SK-N-SH (cell line): ENCODE measurements at regions not wholly inside any gene's neighbourhood (a gene's known extent, or its start where the extent isn't known, plus 50 kb on each side); places are given as distances from the start of the nearest gene placed in this dataset.

Experiments used
- CTCF ChIA-PET: fragments of 300-600, 350-600 bp; formaldehyde crosslinking; extraction: SDS; loops from one replicate; lab custom pipeline; 2021; lab: Yijun Ruan, JAX
- POLR2A ChIA-PET: fragments of 350-600 bp; sonication (Branson Sonifier 250); formaldehyde crosslinking; extraction: SDS; loops from one replicate; lab custom pipeline; 2020; ENCODE audit warnings: antibody characterized with exemption, inconsistent platforms; lab: Yijun Ruan, JAX
- DNase-seq: peaks from one replicate; pipeline ENCODE4 v3.0.0; 2012
- H2AFZ ChIP-seq: fragments of 200-600 bp; sonication (generic); 2 replicates; pipeline ENCODE4 v1.8.1; 2016; ENCODE audit warnings: antibody characterized with exemption, mild to moderate bottlenecking, low read depth
- H3F3A ChIP-seq: fragments of 200-600 bp; sonication (generic); replicated peaks from 2 replicates; pipeline ENCODE3; 2016; ENCODE audit warnings: antibody characterized with exemption, mild to moderate bottlenecking; ENCODE audit not compliant: insufficient read depth
- H3K27ac ChIP-seq, 2 experiments: fragments of 200-500 bp in 1 of 2; fragments of 200-600 bp in 1 of 2; sonication (Bioruptor generic) in 1 of 2; sonication (generic), shearing (Covaris generic) in 1 of 2; 2 replicates each; pipeline versions ENCODE4 v1.5.1 to v1.6.1; 2014 to 2016; ENCODE audit warnings: low read depth in 2 of 2, inconsistent platforms in 1 of 2, low read length in 1 of 2, mild to moderate bottlenecking in 1 of 2, mixed read lengths in 1 of 2
- H3K27me3 ChIP-seq: fragments of 200-600 bp; sonication (generic), shearing (Covaris generic); 2 replicates; pipeline ENCODE4 v1.6.1; 2016; ENCODE audit warnings: mixed run types; ENCODE audit not compliant: insufficient read depth
- H3K36me3 ChIP-seq, 2 experiments: fragments of 200-500 bp in 1 of 2; fragments of 200-600 bp in 1 of 2; sonication (Bioruptor generic) in 1 of 2; sonication (generic) in 1 of 2; replicated peaks in 1 of 2; 2 replicates each; pipeline versions ENCODE3 to v1.5.1; 2014 to 2016; ENCODE audit warnings: low read length in 1 of 2, mild to moderate bottlenecking in 1 of 2; ENCODE audit not compliant: insufficient read depth in 2 of 2, control insufficient read depth in 1 of 2
- H3K4me1 ChIP-seq, 2 experiments: fragments of 200-500 bp in 1 of 2; fragments of 200-600 bp in 1 of 2; sonication (Bioruptor generic) in 1 of 2; sonication (generic), shearing (Covaris generic) in 1 of 2; 2 replicates each; pipeline versions ENCODE4 v1.5.1 to v1.6.1; 2014 to 2016; ENCODE audit warnings: low read depth in 1 of 2, low read length in 1 of 2, mixed run types in 1 of 2; ENCODE audit not compliant: insufficient read depth in 2 of 2, control insufficient read depth in 1 of 2
- H3K4me2 ChIP-seq: fragments of 200-600 bp; sonication (generic), shearing (Covaris generic); 2 replicates; pipeline ENCODE4 v1.6.1; 2017; ENCODE audit warnings: mixed run types
- H3K4me3 ChIP-seq, 2 experiments: fragments of 200-500 bp in 1 of 2; fragments of 200-600 bp in 1 of 2; sonication (Bioruptor generic) in 1 of 2; sonication (generic), shearing (Covaris generic) in 1 of 2; 2 replicates each; pipeline versions ENCODE4 v1.5.1 to v1.8.1; 2014 to 2016; ENCODE audit warnings: low read depth in 2 of 2, inconsistent platforms in 1 of 2, low read length in 1 of 2, mild to moderate bottlenecking in 1 of 2, mixed read lengths in 1 of 2, moderate library complexity in 1 of 2
- H3K79me2 ChIP-seq: fragments of 200-600 bp; sonication (generic); 2 replicates; pipeline ENCODE4 v1.8.1; 2017; ENCODE audit warnings: mild to moderate bottlenecking; ENCODE audit not compliant: insufficient read depth
- H3K9ac ChIP-seq: fragments of 200-600 bp; sonication (generic); 2 replicates; pipeline ENCODE4 v1.6.1; 2017; ENCODE audit warnings: mixed run types
- H3K9me2 ChIP-seq: fragments of 200-600 bp; sonication (generic); 2 replicates; pipeline ENCODE4 v1.6.1; 2017; ENCODE audit warnings: mixed run types
- H3K9me3 ChIP-seq: fragments of 200-600 bp; sonication (generic); 2 replicates; pipeline ENCODE4 v1.6.1; 2017; ENCODE audit warnings: mixed run types, mild to moderate bottlenecking, moderate library complexity
- H4K20me1 ChIP-seq: fragments of 200-600 bp; sonication (generic); 2 replicates; pipeline ENCODE4 v1.6.1; 2017; ENCODE audit warnings: mild to moderate bottlenecking, mixed run types; ENCODE audit not compliant: insufficient read depth
- ELF1 ChIP-seq: IDR thresholded peaks from 2 replicates; pipeline ENCODE4 v1.4.0; 2012
- EP300 ChIP-seq, 2 experiments: IDR thresholded peaks; 2 replicates each; pipeline versions ENCODE4 v1.4.0 to v1.6.1; 2012; ENCODE audit warnings: borderline replicate concordance in 1 of 2, low read depth in 1 of 2, low read length in 1 of 2
- FOXJ3 ChIP-seq: sonication (generic); formaldehyde crosslinking; IDR thresholded peaks from 2 replicates; pipeline ENCODE4 v1.5.1; 2020; ENCODE audit warnings: mild to moderate bottlenecking, missing genetic modification reagents
- GATA2 ChIP-seq: sonication (generic); formaldehyde crosslinking; IDR thresholded peaks from 2 replicates; pipeline ENCODE4 v1.5.0; 2020; ENCODE audit warnings: mild to moderate bottlenecking, missing genetic modification reagents
- IRF3 ChIP-seq: fragments of 150-350 bp; IDR thresholded peaks from 2 replicates; pipeline ENCODE4 v1.6.1; 2016; ENCODE audit warnings: mild to moderate bottlenecking, low read depth, low read length
- MXI1 ChIP-seq: IDR thresholded peaks from 2 replicates; pipeline ENCODE4 v1.6.1; 2012; ENCODE audit warnings: mild to moderate bottlenecking, low read depth, low read length, improper control_type of control experiment
- NFIC ChIP-seq: IDR thresholded peaks from 2 replicates; pipeline ENCODE4 v1.4.0; 2012; ENCODE audit warnings: borderline replicate concordance
- RCOR1 ChIP-seq: fragments of 150-350 bp; IDR thresholded peaks from 2 replicates; pipeline ENCODE4 v1.6.1; 2017; ENCODE audit warnings: antibody characterized with exemption, low read length
- RXRA ChIP-seq: IDR thresholded peaks from 2 replicates; pipeline ENCODE4 v1.4.0; 2012; ENCODE audit warnings: low read depth, mild to moderate bottlenecking, borderline replicate concordance
- TAF1 ChIP-seq: IDR thresholded peaks from 2 replicates; pipeline ENCODE4 v1.6.1; 2012; ENCODE audit warnings: low read depth, mild to moderate bottlenecking, low read length, moderate library complexity, borderline replicate concordance
- TEAD4 ChIP-seq: IDR thresholded peaks from 2 replicates; pipeline ENCODE4 v1.4.0; 2012; ENCODE audit warnings: mild to moderate bottlenecking, borderline replicate concordance; ENCODE audit not compliant: insufficient read depth
- WGBS: methylation state at CpG from one replicate; pipeline ENCODE4 v1.1.6; 2017; ENCODE audit warnings: low lambda C conversion rate; 5-methylcytosine and 5-hydroxymethylcytosine counted together
- TF ChIP-seq, protein P1 (sequence below): IDR thresholded peaks from 2 replicates; pipeline ENCODE4 v1.6.1; 2012; ENCODE audit warnings: mild to moderate bottlenecking, low read depth, low read length, moderate library complexity
- TF ChIP-seq, protein P2 (sequence below): IDR thresholded peaks from 2 replicates; pipeline ENCODE4 v1.4.0; 2012; ENCODE audit warnings: low read depth, borderline replicate concordance

DNA sequence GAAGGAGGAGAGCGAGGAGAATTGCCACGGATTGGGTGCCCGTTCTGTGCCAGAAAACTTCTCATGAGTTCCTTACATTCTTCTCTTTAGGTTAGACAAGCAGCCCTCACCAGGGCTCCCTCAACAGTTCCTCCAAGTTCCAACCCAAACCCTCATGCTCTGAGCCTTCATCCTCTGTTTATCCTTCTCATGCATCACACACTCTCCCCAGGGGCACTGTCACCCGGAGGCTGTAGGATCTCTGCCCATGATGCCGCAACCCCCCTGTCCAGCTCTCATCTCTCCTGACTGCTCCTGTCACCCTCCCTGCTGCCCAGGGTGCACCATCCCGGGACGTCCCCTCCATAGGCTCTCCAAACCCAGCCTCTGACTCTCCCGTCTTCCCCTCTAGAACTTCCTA, 99.4 kb upstream of the MYCN start (continued):
- TF ChIP-seq, protein P1, sequence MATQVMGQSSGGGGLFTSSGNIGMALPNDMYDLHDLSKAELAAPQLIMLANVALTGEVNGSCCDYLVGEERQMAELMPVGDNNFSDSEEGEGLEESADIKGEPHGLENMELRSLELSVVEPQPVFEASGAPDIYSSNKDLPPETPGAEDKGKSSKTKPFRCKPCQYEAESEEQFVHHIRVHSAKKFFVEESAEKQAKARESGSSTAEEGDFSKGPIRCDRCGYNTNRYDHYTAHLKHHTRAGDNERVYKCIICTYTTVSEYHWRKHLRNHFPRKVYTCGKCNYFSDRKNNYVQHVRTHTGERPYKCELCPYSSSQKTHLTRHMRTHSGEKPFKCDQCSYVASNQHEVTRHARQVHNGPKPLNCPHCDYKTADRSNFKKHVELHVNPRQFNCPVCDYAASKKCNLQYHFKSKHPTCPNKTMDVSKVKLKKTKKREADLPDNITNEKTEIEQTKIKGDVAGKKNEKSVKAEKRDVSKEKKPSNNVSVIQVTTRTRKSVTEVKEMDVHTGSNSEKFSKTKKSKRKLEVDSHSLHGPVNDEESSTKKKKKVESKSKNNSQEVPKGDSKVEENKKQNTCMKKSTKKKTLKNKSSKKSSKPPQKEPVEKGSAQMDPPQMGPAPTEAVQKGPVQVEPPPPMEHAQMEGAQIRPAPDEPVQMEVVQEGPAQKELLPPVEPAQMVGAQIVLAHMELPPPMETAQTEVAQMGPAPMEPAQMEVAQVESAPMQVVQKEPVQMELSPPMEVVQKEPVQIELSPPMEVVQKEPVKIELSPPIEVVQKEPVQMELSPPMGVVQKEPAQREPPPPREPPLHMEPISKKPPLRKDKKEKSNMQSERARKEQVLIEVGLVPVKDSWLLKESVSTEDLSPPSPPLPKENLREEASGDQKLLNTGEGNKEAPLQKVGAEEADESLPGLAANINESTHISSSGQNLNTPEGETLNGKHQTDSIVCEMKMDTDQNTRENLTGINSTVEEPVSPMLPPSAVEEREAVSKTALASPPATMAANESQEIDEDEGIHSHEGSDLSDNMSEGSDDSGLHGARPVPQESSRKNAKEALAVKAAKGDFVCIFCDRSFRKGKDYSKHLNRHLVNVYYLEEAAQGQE, result no peak
- TF ChIP-seq, all 33 proteins: peak for 0

- TF ChIP-seq NFIC (no peak), RCOR1 (no peak), ELF1 (no peak), TAF1 (no peak)
- Histone ChIP-seq H3K9me3 (peaks cover 4% of the 10 kb centered on the region; the same call in 1 of the 2 replicates), H4K20me1 (no peaks in the 10 kb centered on the region), H3K4me1 (peaks cover 0 to 71% of the 10 kb centered on the region in 2 experiments; a peak in 2 of 4 replicates), H3K36me3 (no peaks in the 10 kb centered on the region), H3K27ac (peak overlapping the region in 1 of 2 experiments; percentile 100; a peak in 2 of 4 replicates), H3K27me3 (no peaks in the 10 kb centered on the region), H3K4me2 (no peak overlapping the region), H3K79me2 (no peaks in the 10 kb centered on the region), H3K9me2 (no peaks in the 10 kb centered on the region), H3F3A (no peaks in the 10 kb centered on the region), H3K4me3 (no peak overlapping the region), H3K9ac (no peak overlapping the region), H2AFZ (no peak overlapping the region)
- POLR2A ChIA-PET, result interaction anchor here (0.6 to 2.3 kb wide), 6 partner anchors 16 to 487 kb away, joined by 3 to 12 read pairs (median 3); partner anchors contain the start of gene MYCN
- peak; percentile 51 for DNase-seq
- CTCF ChIA-PET, result interaction anchor here (0.6 to 3.4 kb wide), 11 partner anchors 10 to 666 kb away, joined by 3 to 15 read pairs (median 4); partner anchors contain the start of gene MYCN
- WGBS, result 49% methylated on average over 12 of the region's 12 CpGs
Measured at GRCh38 chr2:15841776-15842560, 98.4 kb upstream of the MYCN start.

GRCh38 chr2:15842758-15843666, 97.3 kb upstream of the MYCN start:
- Histone ChIP-seq H3K36me3 (no peaks in the 10 kb centered on the region), H3K27ac (peak overlapping the region in 1 of 2 experiments; percentile 100; a peak in 2 of 4 replicates), H3K9me3 (peaks cover 4% of the 10 kb centered on the region; the same call in 1 of the 2 replicates), H3F3A (no peaks in the 10 kb centered on the region), H3K4me1 (peaks cover 0 to 71% of the 10 kb centered on the region in 2 experiments; a peak in 2 of 4 replicates), H2AFZ (no peak overlapping the region), H3K4me2 (no peak overlapping the region), H3K27me3 (no peaks in the 10 kb centered on the region), H3K4me3 (no peak overlapping the region; a peak in 1 of 4 replicates), H3K9ac (no peak overlapping the region), H3K79me2 (no peaks in the 10 kb centered on the region), H4K20me1 (no peaks in the 10 kb centered on the region), H3K9me2 (no peaks in the 10 kb centered on the region)
- DNase-seq, result peak; percentile 96
- 23% methylated on average over 12 of the region's 34 CpGs for WGBS
- CTCF ChIA-PET, result interaction anchor here (0.6 to 3.4 kb wide), 11 partner anchors 11 to 665 kb away, joined by 3 to 15 read pairs (median 4); partner anchors contain the start of gene MYCN
- POLR2A ChIA-PET, result interaction anchor here (0.6 to 2.3 kb wide), 8 partner anchors 17 to 678 kb away, joined by 3 to 12 read pairs (median 3); partner anchors contain the start of gene MYCN
- no peak for TF ChIP-seq TEAD4
- peak; percentile 98 for TF ChIP-seq FOXJ3 (CRISPR knock-in tag)
- no peak for TF ChIP-seq IRF3
- TF ChIP-seq MXI1, result peak; percentile 68; the same call in 1 of the 2 replicates
- TF ChIP-seq, protein P2, sequence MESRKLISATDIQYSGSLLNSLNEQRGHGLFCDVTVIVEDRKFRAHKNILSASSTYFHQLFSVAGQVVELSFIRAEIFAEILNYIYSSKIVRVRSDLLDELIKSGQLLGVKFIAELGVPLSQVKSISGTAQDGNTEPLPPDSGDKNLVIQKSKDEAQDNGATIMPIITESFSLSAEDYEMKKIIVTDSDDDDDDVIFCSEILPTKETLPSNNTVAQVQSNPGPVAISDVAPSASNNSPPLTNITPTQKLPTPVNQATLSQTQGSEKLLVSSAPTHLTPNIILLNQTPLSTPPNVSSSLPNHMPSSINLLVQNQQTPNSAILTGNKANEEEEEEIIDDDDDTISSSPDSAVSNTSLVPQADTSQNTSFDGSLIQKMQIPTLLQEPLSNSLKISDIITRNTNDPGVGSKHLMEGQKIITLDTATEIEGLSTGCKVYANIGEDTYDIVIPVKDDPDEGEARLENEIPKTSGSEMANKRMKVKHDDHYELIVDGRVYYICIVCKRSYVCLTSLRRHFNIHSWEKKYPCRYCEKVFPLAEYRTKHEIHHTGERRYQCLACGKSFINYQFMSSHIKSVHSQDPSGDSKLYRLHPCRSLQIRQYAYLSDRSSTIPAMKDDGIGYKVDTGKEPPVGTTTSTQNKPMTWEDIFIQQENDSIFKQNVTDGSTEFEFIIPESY, result no peak
- TF ChIP-seq RXRA, result no peak
- peak; percentile 79 for TF ChIP-seq GATA2 (CRISPR knock-in tag)
- TF ChIP-seq NFIC, result no peak
- peak in 1 of 2 experiments; percentile 91; a peak in 2 of 4 replicates for TF ChIP-seq EP300 (IDR thresholded peaks at IDR 0.05; ENCODE audit: borderline replicate concordance in 1 of 2, low read depth in 1 of 2, low read length in 1 of 2)
